ENCODE measurements at regions not wholly inside any gene's neighbourhood (a gene's known extent, or its start where the extent isn't known, plus 50 kb on each side); places are given as distances from the start of the nearest gene placed in this dataset.

DNA sequence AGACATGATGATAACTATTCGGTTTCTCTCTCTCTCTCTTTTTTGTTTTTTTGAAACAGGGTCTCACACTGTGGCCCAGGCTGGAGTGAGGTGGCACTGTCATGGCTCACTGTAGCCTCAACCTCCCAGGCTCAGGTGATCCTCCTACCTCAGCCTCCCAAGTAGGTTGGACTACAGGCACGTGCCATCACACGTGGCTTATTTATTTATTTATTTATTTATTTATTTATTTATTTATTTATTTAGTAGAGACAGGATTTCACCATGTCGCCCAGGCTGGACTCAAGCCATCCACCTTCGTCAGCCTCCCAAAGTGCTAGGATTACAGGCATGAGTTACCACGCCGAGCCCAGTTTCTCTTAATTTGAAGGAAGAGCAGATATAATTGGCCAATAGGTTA lies 427.9 kb upstream of the JAG1 start:
- DNase-seq: no peak

DNA sequence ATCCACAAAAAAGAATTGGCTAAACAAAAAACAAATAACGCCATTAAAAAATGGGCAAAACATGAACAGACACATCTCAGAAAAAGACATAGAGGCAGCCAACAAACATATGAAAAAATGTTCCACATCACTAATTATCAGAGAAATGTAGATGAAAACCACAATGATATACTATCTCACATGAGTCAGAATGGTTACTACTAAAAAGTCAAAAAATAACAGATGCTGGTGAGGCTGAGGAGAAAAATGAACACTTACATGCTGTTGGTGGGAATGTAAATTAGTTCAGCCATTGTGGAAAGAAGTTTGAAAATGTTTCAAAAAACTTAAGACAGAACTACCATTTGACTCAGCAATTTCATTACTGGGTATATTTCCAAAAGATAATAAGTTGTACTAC lies 430.1 kb upstream of the JAG1 start:
- DNase-seq: no peak

DNA sequence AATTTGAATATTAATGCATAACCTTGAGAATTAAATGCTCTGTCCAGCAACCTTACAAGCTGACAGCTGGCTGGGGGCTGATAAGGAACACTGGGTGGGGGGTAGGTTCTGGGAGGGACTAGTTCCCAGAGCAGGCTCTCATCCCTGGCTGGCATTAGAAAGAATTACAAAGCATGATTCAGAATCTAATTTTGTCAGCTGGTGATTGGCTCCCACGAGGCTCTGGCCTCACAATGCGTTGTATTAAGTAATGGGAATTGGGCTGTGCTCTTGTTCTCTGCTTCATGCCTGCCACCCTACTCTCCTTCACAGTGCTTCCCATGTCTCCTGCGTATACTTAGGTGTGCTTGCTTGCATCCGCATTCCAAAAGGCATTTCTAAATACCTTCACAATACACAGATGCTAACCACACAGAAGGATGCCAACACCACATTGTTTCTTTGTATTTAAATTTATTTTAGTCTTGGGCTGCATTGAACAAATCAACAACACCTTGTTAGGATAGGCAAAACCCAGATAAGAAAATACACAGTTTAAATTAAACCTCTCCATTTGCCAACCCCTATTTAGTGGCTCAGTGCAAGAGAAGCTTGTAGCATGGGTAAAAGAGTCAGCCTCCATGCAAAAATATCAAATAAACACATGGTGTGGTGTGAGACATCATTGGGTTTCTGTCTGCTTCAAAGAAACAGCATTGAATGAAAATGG lies 434.5 kb upstream of the JAG1 start:
- DNase-seq: no peak

DNA sequence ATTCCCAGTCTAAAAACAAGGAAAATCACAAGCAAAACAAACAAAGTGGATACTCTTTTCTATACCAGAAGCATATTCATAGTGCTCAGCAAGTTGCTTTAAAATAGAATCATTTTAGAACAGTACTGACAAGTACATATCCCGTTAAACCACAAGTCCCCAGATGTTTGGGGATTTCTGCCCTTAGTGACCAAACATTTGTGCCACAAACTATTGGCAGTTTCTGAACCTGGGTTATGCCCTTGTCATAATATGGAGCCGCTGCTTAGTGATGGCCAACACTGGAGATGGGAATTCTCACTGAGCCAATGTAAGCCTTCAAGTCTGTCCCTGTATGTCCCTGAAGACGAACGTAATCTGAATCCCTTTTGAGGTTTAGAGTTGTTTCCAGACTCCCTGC lies 436.7 kb upstream of the JAG1 start:
- no peak for DNase-seq

DNA sequence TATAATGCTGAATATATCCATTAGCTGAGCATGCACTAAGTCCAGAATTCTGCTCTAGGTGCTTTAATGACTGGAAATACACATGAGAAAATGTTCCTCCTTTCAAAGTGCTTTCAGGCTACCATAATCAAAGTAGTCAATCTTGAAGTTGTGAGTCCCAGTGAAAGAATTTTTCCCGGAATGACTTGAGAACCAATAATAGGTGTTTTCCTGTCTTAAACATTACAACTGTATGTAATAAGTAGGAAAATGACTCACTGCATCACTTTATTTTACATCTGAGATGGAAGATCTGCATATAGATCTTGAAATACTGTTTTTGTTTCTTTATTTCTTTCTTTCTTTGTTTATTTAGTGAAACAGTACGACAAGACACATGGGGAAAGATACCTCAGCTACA lies 437.4 kb upstream of the JAG1 start:
- no peak for DNase-seq

DNA sequence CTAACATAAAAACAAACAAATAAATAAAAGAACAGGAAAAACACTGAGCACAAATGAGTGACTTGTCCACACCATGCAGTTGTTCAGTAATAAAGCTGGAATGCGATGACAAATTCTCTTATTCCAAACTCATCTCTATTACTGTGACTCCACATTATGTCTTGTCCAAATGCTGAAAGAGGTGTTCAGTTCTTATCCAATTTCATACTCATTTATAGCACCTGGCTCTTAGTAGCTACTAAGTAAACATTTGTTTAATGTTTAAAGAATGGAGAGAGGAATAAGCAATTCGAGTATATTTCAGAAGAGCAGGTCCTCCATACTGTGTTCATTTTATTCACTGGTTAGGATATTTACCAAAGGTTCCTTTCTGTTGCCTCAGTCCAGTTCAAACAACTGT lies 439.0 kb upstream of the JAG1 start:
- no peak for DNase-seq

DNA sequence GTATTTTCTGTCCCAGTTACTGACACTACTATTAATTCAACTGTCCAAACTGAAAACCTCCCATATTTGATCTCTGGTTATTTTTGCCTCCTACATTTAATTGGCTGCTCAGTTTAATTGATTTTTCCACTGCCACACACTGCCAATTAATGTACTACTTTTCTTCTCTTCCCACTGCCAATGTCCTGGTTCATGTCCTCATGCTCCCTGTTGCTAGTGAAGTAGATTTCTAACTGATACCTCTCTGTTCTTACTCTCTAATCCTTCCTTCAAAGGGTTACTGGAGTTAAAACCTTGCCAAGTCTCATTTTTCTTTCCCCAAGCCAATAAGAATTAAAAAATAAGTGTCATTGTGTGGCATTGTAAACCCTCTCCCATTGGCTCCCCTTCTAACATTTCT lies 440.6 kb upstream of the JAG1 start:
- no peak for DNase-seq

DNA sequence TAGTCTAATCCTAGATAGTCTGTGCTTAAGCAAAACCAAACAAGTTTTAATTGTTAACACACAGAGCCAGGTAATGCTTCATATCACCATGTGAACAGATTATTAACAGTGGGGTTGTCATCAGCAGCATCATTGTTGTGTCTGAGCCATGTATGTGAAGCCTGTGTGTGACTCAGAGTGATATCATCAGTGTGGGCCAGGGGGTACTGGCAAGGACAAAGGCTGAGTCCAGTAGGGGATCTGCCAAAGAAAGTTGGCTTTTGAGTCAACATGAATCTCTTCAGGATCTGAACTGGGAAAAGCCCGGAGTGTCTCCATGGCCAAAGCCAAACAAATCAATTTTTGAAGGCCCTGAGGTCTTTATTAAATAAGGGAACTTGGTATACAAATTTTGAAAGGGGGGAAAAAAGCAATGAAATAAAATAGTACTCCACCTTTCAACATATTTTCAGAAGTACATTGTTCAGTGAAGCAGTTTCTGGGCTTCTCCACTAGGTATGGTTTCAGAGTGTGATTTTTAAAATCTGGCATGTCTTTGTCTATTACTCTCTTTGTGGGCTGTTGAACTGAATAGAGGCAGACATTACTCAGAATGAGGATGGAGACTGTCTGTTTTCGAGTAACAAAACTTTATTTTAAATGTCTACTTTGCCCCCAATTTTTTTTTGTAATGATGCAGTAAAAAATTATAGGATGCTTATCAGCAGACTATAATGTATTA lies 444.2 kb upstream of the JAG1 start:
- no peak for DNase-seq

DNA sequence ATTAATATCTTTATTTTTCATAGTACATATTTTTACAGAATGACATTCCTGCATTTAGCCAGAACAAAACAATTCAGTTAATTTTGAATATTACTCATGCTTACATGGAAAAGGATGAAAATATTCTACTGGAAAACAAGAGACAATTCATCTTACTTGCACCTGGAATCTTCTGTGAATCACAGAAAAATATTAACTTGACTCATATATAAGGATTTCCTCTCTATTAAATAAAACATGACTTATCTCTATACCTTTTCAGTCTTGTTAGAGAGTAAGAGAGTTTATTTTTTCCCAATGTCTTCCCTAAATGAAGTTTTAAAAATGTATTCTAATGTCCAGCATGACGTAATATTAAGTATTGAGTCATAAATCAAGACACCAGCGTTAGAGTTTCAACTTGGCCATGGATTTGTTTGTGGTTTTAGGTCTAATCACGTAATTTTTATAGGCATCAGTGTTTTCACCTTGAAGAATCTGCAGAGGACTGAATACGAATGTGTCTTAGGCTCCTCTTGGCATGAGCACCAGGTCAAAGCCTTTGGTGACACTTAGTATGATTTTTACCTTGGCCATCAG lies 445.1 kb upstream of the JAG1 start:
- DNase-seq: no peak

DNA sequence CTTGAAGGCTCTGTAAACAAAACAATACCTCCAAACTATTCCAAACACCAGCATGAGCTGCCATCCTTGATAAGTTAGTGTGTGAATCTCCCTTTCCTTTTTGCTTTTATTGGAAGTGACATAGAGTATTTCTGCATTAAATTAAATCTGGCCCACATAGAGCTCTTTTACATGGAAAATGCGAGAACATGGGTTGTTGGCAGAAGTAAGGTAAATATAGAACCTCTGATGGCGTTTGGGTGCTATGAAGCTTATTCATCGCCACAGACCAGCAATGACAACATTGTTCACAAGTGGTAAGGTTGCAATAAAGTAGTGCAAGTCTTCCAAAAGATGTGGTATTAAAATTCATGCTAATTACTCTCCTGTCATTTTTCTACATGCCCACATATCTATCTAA lies 445.8 kb upstream of the JAG1 start:
- DNase-seq: no peak

DNA sequence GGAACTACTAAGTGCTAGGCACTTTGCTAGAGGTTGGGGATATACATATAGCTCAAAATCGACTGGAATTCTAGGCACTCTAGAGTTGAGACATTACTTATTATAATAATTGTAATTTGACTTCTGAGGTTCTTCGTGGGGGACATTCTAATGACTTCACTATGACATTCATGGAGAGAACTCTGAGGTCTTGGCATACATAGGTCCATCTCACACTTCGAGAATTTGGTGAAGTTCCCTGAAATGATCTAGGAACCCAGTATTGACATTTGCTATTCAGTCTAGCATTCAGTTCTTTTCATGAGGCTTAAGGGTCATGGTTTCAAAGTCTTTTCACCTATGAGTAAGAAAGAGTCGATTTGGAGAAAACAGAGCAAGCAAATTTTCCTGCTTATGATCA lies 446.6 kb upstream of the JAG1 start:
- DNase-seq: no peak

DNA sequence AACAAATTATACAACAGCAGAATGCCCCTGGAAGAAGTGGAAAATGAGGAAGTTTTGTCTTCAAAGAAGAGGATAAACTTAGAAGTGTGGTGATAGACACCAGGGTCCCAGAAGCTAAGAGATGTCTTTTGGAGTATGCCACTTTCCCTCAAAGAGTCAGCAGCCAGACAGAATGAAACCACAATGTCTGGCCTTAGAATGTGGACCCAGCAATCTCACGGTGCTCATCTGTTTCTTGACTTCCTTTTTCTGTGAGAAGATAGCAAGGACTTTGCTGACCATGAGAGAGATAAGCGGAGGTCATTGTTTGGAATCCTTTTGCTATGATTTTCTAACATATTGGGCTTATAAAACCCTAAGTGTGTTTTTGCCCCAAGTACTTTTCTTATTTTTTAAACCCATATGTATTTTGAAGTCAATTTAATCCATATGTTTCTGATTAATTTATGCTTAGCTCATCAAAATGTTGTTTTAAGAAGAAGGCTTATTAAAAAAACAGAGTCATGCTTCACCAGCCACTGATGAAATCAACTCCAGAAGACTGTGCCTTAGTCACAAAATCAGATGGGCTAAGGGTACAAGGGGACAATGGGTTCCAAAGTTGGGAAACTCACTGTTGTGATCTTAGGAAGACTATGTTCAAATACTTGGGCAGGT lies 451.2 kb upstream of the JAG1 start:
- no peak for DNase-seq

DNA sequence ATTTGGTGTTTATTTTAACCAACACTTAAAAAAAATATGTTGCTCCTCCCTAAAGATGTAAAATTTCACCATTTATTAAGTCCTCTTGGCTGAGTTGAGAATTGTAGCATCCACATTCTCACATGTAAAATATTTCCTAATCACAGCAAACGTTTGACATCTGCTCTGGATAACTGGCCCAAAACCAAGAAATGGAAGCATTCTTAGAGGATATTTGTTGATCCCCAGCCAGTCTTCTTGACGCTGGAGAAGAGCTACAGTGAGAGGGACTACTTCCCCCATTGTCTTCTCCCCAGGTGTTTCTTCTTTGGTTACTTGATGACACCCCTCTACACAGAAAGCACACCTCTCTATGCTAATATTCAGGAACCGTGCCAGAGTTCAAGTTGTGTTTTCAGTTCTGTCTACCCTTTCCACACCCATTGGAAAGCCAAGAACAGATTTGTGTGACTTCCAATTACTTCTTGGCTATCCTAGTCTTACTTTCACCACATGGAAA lies 454.5 kb upstream of the JAG1 start:
- DNase-seq: no peak

DNA sequence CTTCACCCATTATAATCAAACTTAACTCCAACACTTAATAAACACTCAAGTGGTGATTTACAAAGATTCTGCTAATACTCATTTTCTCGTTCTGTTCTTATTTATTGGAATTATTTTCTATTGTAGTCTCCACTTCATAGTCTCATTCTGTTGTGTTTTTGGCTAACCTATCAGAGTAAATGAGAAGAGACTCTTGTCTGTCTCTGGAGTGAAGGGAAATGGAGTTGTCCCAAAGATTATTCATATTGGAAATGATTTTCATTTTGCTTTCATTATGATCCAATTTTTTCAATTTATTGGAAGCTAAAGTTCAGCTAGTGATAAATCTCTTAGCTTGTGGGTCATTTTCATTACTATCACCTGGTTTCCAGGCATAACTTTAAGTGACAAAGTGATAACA lies 454.9 kb upstream of the JAG1 start:
- DNase-seq: no peak

DNA sequence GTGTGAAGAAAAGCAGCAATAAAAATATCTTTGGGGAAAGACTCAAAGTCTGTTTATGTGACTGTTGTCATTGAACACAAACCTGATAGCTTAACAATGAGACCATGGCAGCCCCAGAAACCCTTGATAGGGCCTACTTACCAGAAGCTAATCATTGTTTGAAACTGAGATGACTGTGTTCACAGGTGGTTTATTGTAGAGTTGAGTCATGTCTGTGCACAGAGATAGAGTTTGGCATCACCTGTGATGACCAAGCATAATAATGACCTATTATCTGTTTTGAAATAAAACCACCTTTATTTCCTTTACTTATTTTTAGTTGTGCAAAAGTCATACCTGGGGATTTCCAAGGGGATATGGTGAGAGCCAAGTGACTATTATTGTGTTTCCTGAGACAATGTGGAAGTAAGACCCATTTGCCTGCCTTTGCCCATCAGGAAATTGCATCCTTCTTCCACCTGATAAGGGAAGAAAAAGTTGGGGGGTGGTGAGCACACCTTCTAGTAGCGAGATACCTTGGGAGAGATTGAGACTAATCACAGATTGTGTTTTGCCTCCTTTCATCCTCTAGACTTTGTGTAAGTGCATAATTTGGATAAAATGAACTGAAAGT lies 456.9 kb upstream of the JAG1 start:
- DNase-seq: no peak

DNA sequence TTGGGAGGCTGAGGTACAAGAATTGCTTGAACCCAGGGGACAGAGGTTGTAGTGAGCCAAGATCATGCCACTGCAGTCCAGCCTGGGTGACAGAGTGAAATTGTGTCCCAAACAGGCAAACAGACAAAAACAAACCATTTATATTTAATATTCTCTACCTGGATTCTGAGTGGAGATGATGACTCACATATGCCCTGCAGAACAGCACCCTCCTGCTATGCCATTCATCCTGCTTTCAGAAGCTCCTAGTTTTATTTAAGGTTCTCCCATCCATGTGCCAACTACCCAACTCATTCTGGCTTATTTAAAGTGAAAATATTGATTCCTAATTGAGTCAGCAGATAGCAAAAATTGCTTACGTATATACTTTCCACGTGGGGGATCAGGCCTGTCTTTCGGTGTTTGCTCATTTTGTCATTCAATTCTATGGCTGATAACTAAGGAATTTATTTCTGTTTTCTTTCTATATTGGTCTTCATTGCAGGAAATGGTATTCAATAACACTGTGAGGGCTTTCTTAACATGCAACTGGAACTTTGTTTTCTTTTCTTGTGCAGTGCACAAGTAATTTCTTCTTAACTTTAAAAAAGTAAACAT lies 459.1 kb upstream of the JAG1 start:
- no peak for DNase-seq

DNA sequence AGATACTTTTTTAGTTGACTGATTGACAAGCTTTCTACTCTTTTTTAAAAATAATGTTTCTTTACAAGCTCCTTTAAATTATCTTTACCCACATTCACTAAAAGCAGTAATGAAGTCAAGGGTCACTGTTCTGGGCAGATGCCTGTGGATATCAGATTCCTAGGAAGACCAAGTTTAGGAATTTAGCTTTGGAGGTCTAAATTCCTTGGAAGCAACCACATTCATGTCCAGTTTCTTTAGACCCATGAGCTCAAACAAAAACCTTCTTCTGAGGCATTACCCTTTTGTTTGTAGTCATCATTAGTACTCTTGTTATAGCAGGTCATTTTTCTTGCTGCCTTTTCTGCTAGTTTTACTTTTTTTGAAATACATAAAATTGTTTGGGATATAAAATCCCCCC lies 462.9 kb upstream of the JAG1 start:
- no peak for DNase-seq

DNA sequence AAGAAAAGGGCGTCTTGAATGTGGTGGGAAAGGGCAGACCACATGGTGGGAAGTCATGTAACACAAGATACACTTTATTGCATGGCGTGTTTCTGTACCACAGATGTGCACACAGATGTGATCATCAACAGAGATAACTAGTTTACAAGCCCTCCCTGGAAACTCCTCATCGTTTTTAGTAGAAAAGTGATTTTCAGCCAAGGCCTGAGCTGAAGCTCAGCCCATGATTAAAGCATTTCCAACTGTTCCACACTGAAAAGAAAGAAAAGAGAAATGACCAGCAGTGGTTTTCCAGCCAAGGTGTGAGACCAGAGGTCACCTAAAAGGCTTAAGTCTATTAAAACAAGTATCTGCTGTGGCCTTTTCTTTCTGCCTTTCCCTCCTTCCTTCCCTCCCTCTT lies 463.9 kb upstream of the JAG1 start:
- no peak for DNase-seq

DNA sequence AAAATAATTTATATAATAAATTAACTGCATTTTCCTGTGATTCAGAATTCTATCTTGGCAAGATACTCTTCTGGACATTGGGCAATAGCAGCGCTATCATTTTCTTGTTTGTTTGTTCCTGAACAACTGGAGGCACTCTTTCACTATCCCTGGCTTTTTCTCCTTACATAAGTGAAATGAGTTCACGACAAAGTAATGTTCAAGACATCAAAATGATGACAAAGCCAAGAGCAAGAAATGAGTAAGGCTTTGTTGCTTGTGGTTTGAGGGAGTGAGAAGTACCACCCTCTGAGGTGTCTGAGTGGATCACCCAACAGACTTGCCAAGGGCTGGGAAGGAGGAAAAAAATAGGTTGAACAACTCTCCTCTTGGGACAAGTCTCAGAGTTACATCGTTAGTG lies 466.6 kb upstream of the JAG1 start:
- no peak for DNase-seq

DNA sequence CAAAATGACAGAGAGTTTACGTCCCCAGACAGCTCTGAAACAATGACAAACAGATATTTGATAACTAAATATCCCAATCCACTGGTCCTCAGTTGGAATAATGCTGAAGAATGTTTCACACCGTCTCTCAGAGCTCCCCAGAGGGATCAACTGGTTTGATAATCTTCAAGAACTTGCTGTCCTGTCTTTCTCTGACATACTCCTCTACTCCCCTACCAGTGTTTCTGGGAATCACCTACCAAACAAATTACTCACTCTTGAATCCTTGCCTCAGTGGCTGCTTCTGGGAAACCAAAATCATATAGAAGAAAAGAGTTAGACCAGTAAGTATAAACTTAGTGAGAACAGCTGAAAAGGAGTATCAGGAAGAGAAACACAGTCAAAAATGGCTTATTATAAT lies 469.7 kb upstream of the JAG1 start:
- no peak for DNase-seq

DNA sequence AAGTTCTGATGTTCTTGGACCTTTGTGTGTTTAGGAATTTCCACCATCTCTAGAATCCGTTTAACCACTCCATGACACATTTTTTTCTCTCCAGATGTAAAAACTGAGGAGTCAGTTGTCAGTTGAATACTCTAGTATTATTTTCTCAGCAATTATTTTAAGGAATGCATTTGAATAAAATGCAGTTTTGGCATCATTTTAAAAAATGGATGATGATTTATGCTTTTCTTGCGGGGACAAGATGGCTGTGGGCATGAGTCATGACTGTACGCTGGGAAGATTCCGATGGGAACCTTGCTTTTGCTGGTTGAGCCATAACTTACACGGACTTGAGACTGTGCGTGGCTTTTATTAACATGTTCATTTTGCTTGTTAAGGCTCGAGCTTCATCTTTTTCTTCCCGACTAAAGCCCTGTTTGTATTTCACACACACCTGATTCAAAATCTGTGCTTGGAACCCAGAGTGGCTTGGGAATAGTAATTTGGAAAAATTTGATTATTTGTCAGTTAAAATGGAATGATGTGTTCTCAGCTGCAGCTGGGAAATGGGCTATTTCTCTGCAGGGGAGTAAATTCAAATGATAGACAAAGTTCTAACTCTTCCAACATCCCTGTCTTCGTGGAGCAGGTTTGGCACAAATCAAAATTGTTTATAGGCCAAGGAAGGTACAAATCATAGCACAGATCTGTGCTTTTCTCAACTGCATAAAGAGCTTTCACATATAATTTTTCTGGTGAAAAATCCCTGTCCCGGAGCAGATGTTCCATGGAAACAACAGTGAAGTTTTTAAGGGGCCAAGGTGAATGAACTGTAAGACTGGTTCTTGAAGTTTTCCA lies 470.5 kb upstream of the JAG1 start:
- no peak for DNase-seq

DNA sequence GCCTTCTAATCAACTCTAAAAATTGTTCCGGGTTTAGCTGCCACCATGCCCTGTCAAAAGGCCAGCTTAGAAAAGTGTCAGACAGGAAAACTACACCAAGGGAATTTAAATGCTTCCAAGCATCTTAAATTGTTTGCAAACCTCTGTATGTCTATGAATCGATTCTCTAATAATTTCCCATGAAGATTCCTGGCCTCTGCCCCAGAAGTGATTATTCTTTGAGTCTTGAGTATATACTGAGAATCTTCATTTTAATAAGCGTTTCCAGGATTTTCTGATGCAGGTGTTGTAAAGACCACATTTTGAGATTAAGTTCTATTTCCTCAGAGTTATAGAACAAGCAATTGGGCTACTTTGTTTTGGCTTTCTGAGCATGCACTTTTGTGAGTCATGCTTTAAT lies 471.8 kb upstream of the JAG1 start:
- no peak for DNase-seq

All from cerebellar nuclear complex (tissue), 1 donor.